A549 (cell line): ENCODE measurements at regions not wholly inside any gene's neighbourhood (a gene's known extent, or its start where the extent isn't known, plus 50 kb on each side); places are given as distances from the start of the nearest gene placed in this dataset.
"Not testable (repeated sequence)": the region's sequence is repeated elsewhere in the genome, so short reads cannot be mapped to it uniquely, and the experiment has no call there.

ENCODE experiments used
- ATAC-seq, 2 experiments: fragments of 200-7000 bp in 1 of 2; fragments of >200 bp in 1 of 2; cut with Nextera tagmentation in 1 of 2; cut with Tn5 transposase in 1 of 2; 3 replicates each; pipeline versions ENCODE4 v1.8.0 to v1.9.1; 2018 to 2020; ENCODE audit warnings: mild to moderate bottlenecking in 1 of 2, moderate library complexity in 1 of 2
- CTCF ChIA-PET: fragments of 300-600 bp; sonication (Branson Sonifier 250); formaldehyde crosslinking; extraction: SDS; loops from one replicate; lab custom pipeline; 2021; ENCODE audit warnings: antibody characterized with exemption, inconsistent platforms; lab: Yijun Ruan, JAX
- POLR2A ChIA-PET: fragments of 350-600 bp; formaldehyde crosslinking; extraction: SDS; loops from one replicate; lab custom pipeline; 2021; ENCODE audit warnings: antibody characterized with exemption, inconsistent platforms; lab: Yijun Ruan, JAX
- DNase-seq, 2 experiments: peaks; one replicate each; pipeline versions ENCODE4 v3.0.0 to v3.0.0-alpha.2; 2011 to 2016; ENCODE audit warnings: low read depth in 1 of 2, low spot score in 1 of 2
- FAIRE-seq: peaks from 2 replicates; lab custom pipeline; 2011; peaks lifted over from hg19 to GRCh38; lab: Jason Lieb, UNC
- H3K27ac ChIP-seq, 2 experiments: fragments of >200 bp; sonication (Bioruptor Twin); formaldehyde crosslinking; 3 replicates each; pipeline ENCODE4 v1.5.1; 2016 to 2017
- H3K4me1 ChIP-seq: fragments of >200 bp; sonication (Bioruptor Twin); formaldehyde crosslinking; 3 replicates; pipeline ENCODE4 v1.6.1; 2016
- H3K4me2 ChIP-seq: fragments of >200 bp; sonication (Bioruptor Twin); formaldehyde crosslinking; 3 replicates; pipeline ENCODE4 v1.6.1; 2016
- H3K4me3 ChIP-seq: fragments of >200 bp; sonication (Bioruptor Twin); formaldehyde crosslinking; 3 replicates; pipeline ENCODE4 v1.5.1; 2016
- H3K9me3 ChIP-seq: fragments of >200 bp; sonication (Bioruptor Twin); formaldehyde crosslinking; 3 replicates; pipeline ENCODE4 v1.6.1; 2016
- CEBPB ChIP-seq, 2 experiments: fragments of >200 bp in 1 of 2; sonication (Bioruptor Twin) in 1 of 2; formaldehyde crosslinking in 1 of 2; IDR thresholded peaks; 2 replicates each; pipeline ENCODE4 v1.6.1; 2012 to 2016
- CHD2 ChIP-seq: fragments of 150-350 bp; IDR thresholded peaks from 2 replicates; pipeline ENCODE4 v1.6.1; 2014; ENCODE audit warnings: low read length; ENCODE audit not compliant: partially characterized antibody
- EHMT2 ChIP-seq: fragments of 200-600 bp; sonication (generic); IDR thresholded peaks from 2 replicates; pipeline ENCODE4 v1.6.1; 2016; ENCODE audit warnings: antibody characterized with exemption, low read depth, mild to moderate bottlenecking, moderate library complexity
- EP300 ChIP-seq, 2 experiments: fragments of >200 bp; sonication (Bioruptor Twin); formaldehyde crosslinking; IDR thresholded peaks; 2 replicates in 1 of 2; 3 replicates in 1 of 2; pipeline ENCODE4 v1.6.1; 2016 to 2017
- FOSL2 ChIP-seq, 2 experiments: fragments of 450-650 bp in 1 of 2; fragments of >200 bp in 1 of 2; sonication (Bioruptor Twin) in 1 of 2; formaldehyde crosslinking; IDR thresholded peaks; 2 replicates each; pipeline versions ENCODE4 v1.5.0 to v1.6.1; 2016 to 2020; ENCODE audit warnings: mild to moderate bottlenecking in 1 of 2, moderate library complexity in 1 of 2
- GATA3 ChIP-seq: IDR thresholded peaks from 2 replicates; pipeline ENCODE4 v1.6.1; 2012; ENCODE audit warnings: borderline replicate concordance
- HDAC2 ChIP-seq: fragments of 200-600 bp; sonication (generic); IDR thresholded peaks from 2 replicates; pipeline ENCODE4 v1.6.1; 2016
- MAFK ChIP-seq: fragments of 450-650 bp; IDR thresholded peaks from 2 replicates; pipeline ENCODE4 v1.6.1; 2014; ENCODE audit not compliant: partially characterized antibody
- MAX ChIP-seq: IDR thresholded peaks from 2 replicates; pipeline ENCODE4 v1.6.1; 2012
- NFE2L2 ChIP-seq: fragments of 150-350 bp; conservative IDR thresholded peaks from 2 replicates; pipeline ENCODE4 v1.6.1; 2014; ENCODE audit warnings: low read length
- NR3C1 ChIP-seq: fragments of >200 bp; sonication (Bioruptor Twin); formaldehyde crosslinking; IDR thresholded peaks from 3 replicates; pipeline ENCODE4 v1.6.1; 2017
- PHF8 ChIP-seq: fragments of 200-600 bp; sonication (generic); IDR thresholded peaks from 2 replicates; pipeline ENCODE4 v1.6.1; 2016; ENCODE audit warnings: low read depth, mild to moderate bottlenecking, antibody characterized with exemption, moderate library complexity, borderline replicate concordance
- RCOR1 ChIP-seq: fragments of 150-350 bp; IDR thresholded peaks from 2 replicates; pipeline ENCODE4 v1.6.1; 2014; ENCODE audit warnings: antibody characterized with exemption, low read length, low read depth
- TFCP2L1 ChIP-seq: fragments of 250-450 bp; sonication (Bioruptor Pico); IDR thresholded peaks from 2 replicates; pipeline ENCODE4 v1.5.0; 2021; ENCODE audit warnings: mild to moderate bottlenecking
- ZSCAN20 ChIP-seq: fragments of 250-450 bp; sonication (Bioruptor Pico); IDR thresholded peaks from 2 replicates; pipeline ENCODE4 v1.8.0; 2022; ENCODE audit warnings: mild to moderate bottlenecking, moderate library complexity
- WGBS: methylation state at CpG from one replicate; pipeline ENCODE4 v1.1.6; 2017; ENCODE audit errors: missing lambda C conversion rate; 5-methylcytosine and 5-hydroxymethylcytosine counted together
- TF ChIP-seq, protein P1 (sequence below): fragments of 250-450 bp; sonication (Bioruptor Pico); IDR thresholded peaks from 2 replicates; pipeline ENCODE4 v1.5.0; 2020; ENCODE audit warnings: low read depth, mild to moderate bottlenecking, moderate library complexity
- TF ChIP-seq, protein P2 (sequence below): fragments of >200 bp; sonication (Bioruptor Twin); formaldehyde crosslinking; IDR thresholded peaks from 3 replicates; pipeline ENCODE4 v1.5.1; 2016

- CTCF ChIA-PET, result interaction anchor here (1.1 kb wide), 2 partner anchors 11 to 38 kb away, joined by 3 read pairs; no protein-coding TSS in a partner anchor
- Histone ChIP-seq H3K9me3 (no peaks in the 10 kb centered on the region), H3K4me2 (peak overlapping the region; percentile 70), H3K4me1 (peaks cover 17% of the 10 kb centered on the region), H3K27ac (peak overlapping the region; percentile 79 to 84)
- no peak for FAIRE-seq
- TF ChIP-seq NR3C1 (no peak), MAFK (peak; percentile 29), FOSL2 (IDR thresholded peaks at IDR 0.05) (no peak), FOSL2 (CRISPR knock-in tag; IDR thresholded peaks at IDR 0.05) (peak; percentile 92)
- TF ChIP-seq, all 56 proteins: peak for 2
- 48% methylated on average over 6 of the region's 6 CpGs for WGBS
- no peak overlapping the region for H3K4me3 ChIP-seq
- POLR2A ChIA-PET, result interaction anchor here (1.0 to 1.1 kb wide), 2 partner anchors 24 to 89 kb away, joined by 3 to 7 read pairs; partner anchors contain the start of gene MYO10
- ATAC-seq, result peak; percentile 82 to 84
- peak; percentile 31 to 51 for DNase-seq
These were observed 88.6 kb upstream of the MYO10 start for GRCh38 chr5:17024686-17025180.

- ATAC-seq, H3K4me3 ChIP-seq, H3K9me3 ChIP-seq, H3K4me1 ChIP-seq, H3K27ac ChIP-seq, DNase-seq, POLR2A ChIA-PET, H3K4me2 ChIP-seq, FAIRE-seq: not testable (repeated sequence)
- CTCF ChIA-PET, result interaction anchor here (0.6 to 1.1 kb wide), 2 partner anchors 158 to 196 kb away, joined by 4 to 5 read pairs; no protein-coding TSS in a partner anchor
- 94% methylated on average over 24 of the region's 24 CpGs for WGBS
These were observed 95.7 kb upstream of the MYO10 start for GRCh38 chr5:17031659-17032277.

DNA sequence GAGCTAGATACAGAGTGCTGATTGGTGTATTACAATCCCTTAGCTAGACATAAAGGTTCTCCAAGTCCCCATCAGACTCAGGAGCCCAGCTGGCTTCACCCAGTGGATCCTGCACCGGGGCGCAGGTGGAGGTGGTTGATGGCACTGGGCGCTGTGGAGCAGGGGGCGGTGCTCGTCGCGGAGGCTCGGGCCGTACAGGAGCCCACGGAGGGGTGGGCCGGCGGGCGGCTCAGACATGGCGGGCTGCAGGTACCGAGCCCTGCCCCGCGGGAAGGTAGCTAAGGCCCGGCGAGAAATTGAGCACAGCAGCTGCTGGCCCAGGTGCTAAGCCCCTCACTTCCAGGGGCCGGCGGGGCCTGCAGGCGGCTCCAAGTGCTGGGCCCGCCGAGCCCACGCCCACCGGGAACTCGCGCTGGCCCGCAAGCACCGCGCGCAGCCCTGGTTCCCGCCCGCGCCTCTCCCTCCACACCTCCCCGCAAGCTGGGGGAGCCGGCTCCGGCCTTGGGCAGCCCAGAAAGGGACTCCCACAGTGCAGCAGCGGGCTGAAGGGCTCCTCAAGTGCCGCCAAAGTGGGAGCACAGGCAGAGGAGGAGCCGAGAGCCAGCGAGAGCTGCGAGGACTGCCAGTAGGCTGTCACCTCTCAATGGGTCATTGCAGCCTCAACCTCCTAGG lies 96.4 kb upstream of the MYO10 start:
- WGBS, result 98% methylated on average over 28 of the region's 43 CpGs
- FAIRE-seq, H3K27ac ChIP-seq, ATAC-seq, H3K9me3 ChIP-seq, H3K4me3 ChIP-seq, H3K4me1 ChIP-seq, POLR2A ChIA-PET, DNase-seq, H3K4me2 ChIP-seq: not testable (repeated sequence)
- CTCF ChIA-PET, result interaction anchor here (0.6 to 1.1 kb wide), 2 partner anchors 157 to 197 kb away, joined by 4 to 5 read pairs; no protein-coding TSS in a partner anchor

- WGBS, result 89% methylated on average over 2 of the region's 2 CpGs
- H3K27ac ChIP-seq, ATAC-seq, CTCF ChIA-PET, FAIRE-seq, H3K4me1 ChIP-seq, H3K4me2 ChIP-seq, H3K4me3 ChIP-seq, POLR2A ChIA-PET, DNase-seq, H3K9me3 ChIP-seq: not testable (repeated sequence)
These were observed 98.9 kb upstream of the MYO10 start for GRCh38 chr5:17034992-17035391.

GRCh38 chr5:17037751-17038150 lies 101.7 kb upstream of the MYO10 start:
- WGBS, result 63% methylated on average over 3 of the region's 3 CpGs
- FAIRE-seq (no peak), DNase-seq (no peak), ATAC-seq (no peak)
- Histone ChIP-seq H3K27ac (no peak overlapping the region), H3K4me1 (no peaks in the 10 kb centered on the region), H3K9me3 (no peaks in the 10 kb centered on the region), H3K4me2 (no peak overlapping the region), H3K4me3 (no peak overlapping the region)
- TF ChIP-seq HDAC2 (no peak), NFE2L2 (no peak), EP300 (IDR thresholded peaks at IDR 0.05) (no peak), RCOR1 (no peak), FOSL2 (IDR thresholded peaks at IDR 0.05) (no peak), FOSL2 (CRISPR knock-in tag; IDR thresholded peaks at IDR 0.05) (no peak), CHD2 (no peak), TFCP2L1 (CRISPR knock-in tag) (no peak), ZSCAN20 (CRISPR knock-in tag) (no peak), CEBPB (IDR thresholded peaks at IDR 0.05) (no peak), MAX (no peak), EHMT2 (no peak), PHF8 (no peak), GATA3 (no peak)
- TF ChIP-seq, protein P1, sequence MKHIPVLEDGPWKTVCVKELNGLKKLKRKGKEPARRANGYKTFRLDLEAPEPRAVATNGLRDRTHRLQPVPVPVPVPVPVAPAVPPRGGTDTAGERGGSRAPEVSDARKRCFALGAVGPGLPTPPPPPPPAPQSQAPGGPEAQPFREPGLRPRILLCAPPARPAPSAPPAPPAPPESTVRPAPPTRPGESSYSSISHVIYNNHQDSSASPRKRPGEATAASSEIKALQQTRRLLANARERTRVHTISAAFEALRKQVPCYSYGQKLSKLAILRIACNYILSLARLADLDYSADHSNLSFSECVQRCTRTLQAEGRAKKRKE (CRISPR knock-in tag), result no peak
- TF ChIP-seq, protein P2, sequence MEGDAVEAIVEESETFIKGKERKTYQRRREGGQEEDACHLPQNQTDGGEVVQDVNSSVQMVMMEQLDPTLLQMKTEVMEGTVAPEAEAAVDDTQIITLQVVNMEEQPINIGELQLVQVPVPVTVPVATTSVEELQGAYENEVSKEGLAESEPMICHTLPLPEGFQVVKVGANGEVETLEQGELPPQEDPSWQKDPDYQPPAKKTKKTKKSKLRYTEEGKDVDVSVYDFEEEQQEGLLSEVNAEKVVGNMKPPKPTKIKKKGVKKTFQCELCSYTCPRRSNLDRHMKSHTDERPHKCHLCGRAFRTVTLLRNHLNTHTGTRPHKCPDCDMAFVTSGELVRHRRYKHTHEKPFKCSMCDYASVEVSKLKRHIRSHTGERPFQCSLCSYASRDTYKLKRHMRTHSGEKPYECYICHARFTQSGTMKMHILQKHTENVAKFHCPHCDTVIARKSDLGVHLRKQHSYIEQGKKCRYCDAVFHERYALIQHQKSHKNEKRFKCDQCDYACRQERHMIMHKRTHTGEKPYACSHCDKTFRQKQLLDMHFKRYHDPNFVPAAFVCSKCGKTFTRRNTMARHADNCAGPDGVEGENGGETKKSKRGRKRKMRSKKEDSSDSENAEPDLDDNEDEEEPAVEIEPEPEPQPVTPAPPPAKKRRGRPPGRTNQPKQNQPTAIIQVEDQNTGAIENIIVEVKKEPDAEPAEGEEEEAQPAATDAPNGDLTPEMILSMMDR, result no peak
- ChIA-PET POLR2A (no interaction called here), CTCF (interaction anchor here (0.7 to 1.3 kb wide), 2 partner anchors 25 to 152 kb away, joined by 3 to 4 read pairs; no protein-coding TSS in a partner anchor)
